Choroid plexus epithelial cell (primary cell): ENCODE measurements at regions not wholly inside any gene's neighbourhood (a gene's known extent, or its start where the extent isn't known, plus 50 kb on each side); places are given as distances from the start of the nearest gene placed in this dataset.

Source experiments
- DNase-seq: peaks from one replicate; pipeline ENCODE4 v3.0.0-alpha.2; 2010; ENCODE audit warnings: low read depth
- H3K4me3 ChIP-seq: 2 replicates; pipeline ENCODE4 v1.5.1; 2011; ENCODE audit warnings: low read depth, mild to moderate bottlenecking, control low read depth, low read length, moderate library complexity
- TF ChIP-seq, protein P1 (sequence below): conservative IDR thresholded peaks from 2 replicates; pipeline ENCODE4 v1.5.1; 2011; ENCODE audit warnings: low read depth, mild to moderate bottlenecking, control low read depth, inconsistent platforms, low read length, moderate library complexity

GRCh38 chr13:83344518-83344917, 537.8 kb downstream of the SLITRK1 start:
- no peak for DNase-seq
- TF ChIP-seq, protein P1, sequence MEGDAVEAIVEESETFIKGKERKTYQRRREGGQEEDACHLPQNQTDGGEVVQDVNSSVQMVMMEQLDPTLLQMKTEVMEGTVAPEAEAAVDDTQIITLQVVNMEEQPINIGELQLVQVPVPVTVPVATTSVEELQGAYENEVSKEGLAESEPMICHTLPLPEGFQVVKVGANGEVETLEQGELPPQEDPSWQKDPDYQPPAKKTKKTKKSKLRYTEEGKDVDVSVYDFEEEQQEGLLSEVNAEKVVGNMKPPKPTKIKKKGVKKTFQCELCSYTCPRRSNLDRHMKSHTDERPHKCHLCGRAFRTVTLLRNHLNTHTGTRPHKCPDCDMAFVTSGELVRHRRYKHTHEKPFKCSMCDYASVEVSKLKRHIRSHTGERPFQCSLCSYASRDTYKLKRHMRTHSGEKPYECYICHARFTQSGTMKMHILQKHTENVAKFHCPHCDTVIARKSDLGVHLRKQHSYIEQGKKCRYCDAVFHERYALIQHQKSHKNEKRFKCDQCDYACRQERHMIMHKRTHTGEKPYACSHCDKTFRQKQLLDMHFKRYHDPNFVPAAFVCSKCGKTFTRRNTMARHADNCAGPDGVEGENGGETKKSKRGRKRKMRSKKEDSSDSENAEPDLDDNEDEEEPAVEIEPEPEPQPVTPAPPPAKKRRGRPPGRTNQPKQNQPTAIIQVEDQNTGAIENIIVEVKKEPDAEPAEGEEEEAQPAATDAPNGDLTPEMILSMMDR, result no peak
- no peak overlapping the region for H3K4me3 ChIP-seq

DNA sequence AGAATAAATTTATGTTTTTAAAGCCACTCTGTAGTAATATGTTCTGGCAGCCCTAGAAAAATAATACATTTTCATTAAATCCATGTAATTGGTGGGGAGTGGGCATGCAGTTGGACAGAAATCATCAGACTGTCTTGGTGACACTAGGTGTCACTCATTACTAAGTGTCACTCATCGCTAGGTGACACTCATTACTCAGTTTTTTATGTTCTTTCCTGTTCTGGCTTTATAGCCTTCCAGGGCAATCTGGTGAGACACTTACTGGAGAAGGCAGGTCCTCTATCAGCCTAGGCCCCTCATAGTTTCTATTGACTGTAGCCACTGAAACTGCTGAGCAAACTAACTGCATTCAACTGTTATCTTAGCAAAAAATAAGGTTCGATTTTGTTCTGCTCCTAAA, 542.1 kb downstream of the SLITRK1 start:
- DNase-seq, result no peak
- TF ChIP-seq, protein P1, result no peak
- H3K4me3 ChIP-seq, result no peak overlapping the region

DNA sequence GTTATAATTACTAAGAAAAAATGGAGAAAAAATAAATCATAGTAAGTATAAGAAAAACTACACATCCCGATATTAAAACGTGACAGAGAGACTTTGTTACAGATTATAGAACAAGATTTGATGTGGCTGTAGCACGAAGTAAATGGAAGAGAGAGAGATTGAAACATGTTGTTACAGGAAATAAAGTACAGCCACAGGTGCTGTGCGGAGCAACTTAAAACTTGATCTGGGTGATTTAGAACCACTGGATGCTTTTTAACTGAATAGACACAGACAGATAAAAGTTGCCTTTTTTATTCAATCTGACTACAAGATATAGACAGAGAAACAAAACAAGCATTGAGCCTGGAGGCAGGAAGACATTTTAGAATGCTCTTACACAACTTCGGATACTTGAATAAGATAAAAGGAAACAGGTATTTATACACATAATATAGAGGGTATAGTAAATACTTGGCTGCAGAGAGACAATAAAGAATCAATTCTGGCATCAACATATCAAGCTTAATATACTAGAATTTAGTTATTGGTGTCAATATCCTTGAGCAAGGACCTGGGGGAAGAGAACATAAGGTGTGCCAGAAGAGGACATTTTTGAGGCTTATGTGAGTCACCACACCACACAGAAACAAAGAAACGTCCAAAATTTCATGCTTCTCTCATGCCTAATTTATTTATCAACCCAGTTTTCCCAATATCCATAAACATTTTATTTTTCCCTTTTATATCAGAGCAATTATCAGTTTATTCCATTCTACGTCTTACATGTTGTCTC, 548.5 kb downstream of the SLITRK1 start:
- H3K4me3 ChIP-seq, result no peak overlapping the region
- DNase-seq, result no peak
- TF ChIP-seq, protein P1, result no peak

GRCh38 chr13:83332751-83333150, 549.5 kb downstream of the SLITRK1 start:
- TF ChIP-seq, protein P1, result no peak
- no peak for DNase-seq
- H3K4me3 ChIP-seq, result no peak overlapping the region

DNA sequence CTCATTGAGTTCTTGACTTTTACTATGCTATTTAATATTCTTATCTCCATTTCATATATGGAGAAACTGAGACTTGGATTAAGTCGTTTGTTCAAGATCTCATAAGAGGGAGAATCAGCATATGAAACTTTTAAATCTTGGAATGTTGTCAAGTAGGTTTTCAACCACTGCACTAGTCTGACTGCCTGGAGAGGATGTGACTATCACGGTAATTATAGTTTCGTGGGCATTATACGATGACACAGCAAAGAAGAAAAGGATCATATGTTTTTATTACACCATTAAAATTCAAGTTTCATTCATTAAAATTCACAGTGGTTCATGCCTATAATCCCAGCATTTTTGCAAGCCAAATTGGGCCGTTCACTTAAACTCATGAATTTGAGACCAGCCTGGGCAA, 555.2 kb downstream of the SLITRK1 start:
- no peak for DNase-seq
- TF ChIP-seq, protein P1, result no peak
- H3K4me3 ChIP-seq, result no peak overlapping the region

DNA sequence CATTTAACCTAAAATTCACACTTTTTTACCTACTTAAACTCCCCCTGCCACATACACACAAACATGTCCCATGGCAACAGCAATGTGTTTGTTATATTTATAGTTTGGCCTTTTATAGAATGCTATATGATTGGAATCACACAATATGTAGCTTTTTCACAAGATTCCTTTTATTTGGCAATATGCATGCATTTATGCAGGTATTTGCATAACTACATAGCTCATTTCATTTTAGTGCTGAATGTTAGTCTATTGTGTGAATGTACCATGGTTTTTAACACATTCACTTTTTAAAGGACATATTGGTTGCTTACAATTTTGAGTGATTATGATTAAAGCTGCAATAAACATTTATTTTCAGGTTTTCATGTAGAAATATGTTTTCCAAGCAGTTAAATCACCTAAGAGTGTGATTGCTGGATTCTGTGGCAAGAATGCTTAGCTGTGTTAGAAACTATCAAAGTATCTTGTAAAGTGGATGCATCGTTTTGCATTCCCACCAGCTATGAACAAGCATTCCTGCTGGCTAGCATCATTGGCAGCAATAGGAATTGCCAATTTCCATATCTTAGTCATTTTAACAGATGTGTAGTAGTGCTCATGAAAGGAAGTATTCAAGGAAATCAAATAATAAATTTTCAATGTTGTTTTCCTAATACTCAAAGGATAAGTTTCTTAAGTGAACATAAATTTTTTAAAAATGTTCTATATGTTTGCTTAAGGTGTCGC, 557.0 kb downstream of the SLITRK1 start:
- H3K4me3 ChIP-seq, result no peak overlapping the region
- peak; percentile 71 for DNase-seq
- TF ChIP-seq, protein P1, result no peak
